AG04450 (cell line): ENCODE measurements at regions not wholly inside any gene's neighbourhood (a gene's known extent, or its start where the extent isn't known, plus 50 kb on each side); places are given as distances from the start of the nearest gene placed in this dataset.

ENCODE experiments used
- CTCF ChIA-PET: fragments of 300-600, 350-600 bp; formaldehyde crosslinking; extraction: SDS; loops from one replicate; lab custom pipeline; 2022; ENCODE audit warnings: antibody characterized with exemption, inconsistent platforms; lab: Charles Lee
- POLR2A ChIA-PET: fragments of 350-600 bp; formaldehyde crosslinking; extraction: SDS; loops from one replicate; lab custom pipeline; 2021; ENCODE audit warnings: antibody characterized with exemption, inconsistent platforms; lab: Yijun Ruan, JAX
- DNase-seq: peaks from one replicate; pipeline ENCODE4 v3.0.0-alpha.2; 2011; ENCODE audit warnings: low read depth, low spot score
- H3K27ac ChIP-seq: one replicate; pipeline ENCODE4 v1.5.1; 2012; ENCODE audit warnings: low read depth, low read length, control low read depth
- H3K27me3 ChIP-seq: one replicate; pipeline ENCODE4 v1.6.0; 2012; ENCODE audit warnings: low read length; ENCODE audit not compliant: control insufficient read depth, insufficient read depth
- H3K4me3 ChIP-seq: 2 replicates; pipeline ENCODE4 v1.5.1; 2011; ENCODE audit warnings: mild to moderate bottlenecking, low read depth, low read length, control low read depth
- H3K9me3 ChIP-seq: 2 replicates; pipeline ENCODE4 v1.5.1; 2012; ENCODE audit warnings: low read length; ENCODE audit not compliant: control insufficient read depth, insufficient read depth
- CTCF ChIP-seq: IDR thresholded peaks from 2 replicates; pipeline ENCODE4 v1.5.1; 2011; ENCODE audit warnings: low read depth, low read length, control low read depth, inconsistent platforms

- peaks cover 3% of the 10 kb centered on the region; the same call in 1 of the 2 replicates for H3K9me3 ChIP-seq
- H3K4me3 ChIP-seq = peak overlapping the region; percentile 86
- no peak for TF ChIP-seq CTCF
- peak overlapping the region; percentile 75 for H3K27ac ChIP-seq
- no peaks in the 10 kb centered on the region for H3K27me3 ChIP-seq
- CTCF ChIA-PET = interaction anchor here (1.1 to 1.3 kb wide), 2 partner anchors 65 to 72 kb away, joined by 3 read pairs; no protein-coding TSS in a partner anchor
- POLR2A ChIA-PET = interaction anchor here (0.6 kb wide), 1 partner anchor 11 kb away, joined by 3 read pairs; no protein-coding TSS in a partner anchor
- no peak for DNase-seq
Measured at GRCh38 chr22:46077669-46078099, 72.6 kb upstream of the PPARA start.

- no peaks in the 10 kb centered on the region for H3K27me3 ChIP-seq
- POLR2A ChIA-PET = interaction anchor here (1.3 kb wide), 1 partner anchor 10 kb away, joined by 3 read pairs; no protein-coding TSS in a partner anchor
- peak overlapping the region; percentile 25 for H3K27ac ChIP-seq
- H3K9me3 ChIP-seq = peaks cover 3% of the 10 kb centered on the region; the same call in 1 of the 2 replicates
- no peak for TF ChIP-seq CTCF
- CTCF ChIA-PET = interaction anchor here (1.3 kb wide), 1 partner anchor 66 kb away, joined by 3 read pairs; no protein-coding TSS in a partner anchor
- peak overlapping the region; percentile 18 for H3K4me3 ChIP-seq
- no peak for DNase-seq
Measured at GRCh38 chr22:46078241-46079092, 71.9 kb upstream of the PPARA start.

GRCh38 chr22:46079093-46079860 lies 71.0 kb upstream of the PPARA start:
- peaks cover 3% of the 10 kb centered on the region; the same call in 1 of the 2 replicates for H3K9me3 ChIP-seq
- peak overlapping the region; percentile 18; the same call in 1 of the 2 replicates for H3K4me3 ChIP-seq
- no peak for DNase-seq
- H3K27ac ChIP-seq = peak overlapping the region; percentile 57
- ChIA-PET CTCF (interaction anchor here (2.5 kb wide), 1 partner anchor 73 kb away, joined by 14 read pairs; no protein-coding TSS in a partner anchor), POLR2A (interaction anchor here (1.3 kb wide), 1 partner anchor 9 kb away, joined by 3 read pairs; no protein-coding TSS in a partner anchor)
- H3K27me3 ChIP-seq = no peaks in the 10 kb centered on the region
- TF ChIP-seq CTCF = no peak

GRCh38 chr22:46079861-46080821 lies 70.2 kb upstream of the PPARA start:
- POLR2A ChIA-PET = interaction anchor here (1.1 kb wide), 1 partner anchor 73 kb away, joined by 3 read pairs; no protein-coding TSS in a partner anchor

More at GRCh38 chr22:46079861-46080821, 70.2 kb upstream of the PPARA start:
- CTCF ChIA-PET = interaction anchor here (1.0 to 2.5 kb wide), 3 partner anchors 67 to 86 kb away, joined by 3 to 14 read pairs (median 3); no protein-coding TSS in a partner anchor
- Histone ChIP-seq H3K9me3 (peaks cover 3% of the 10 kb centered on the region; the same call in 1 of the 2 replicates), H3K27me3 (no peaks in the 10 kb centered on the region), H3K4me3 (peak overlapping the region; percentile 56), H3K27ac (peak overlapping the region; percentile 57)
- DNase-seq = no peak
- no peak for TF ChIP-seq CTCF
